Stimulated activated CD4-positive, alpha-beta T cell treated with anti-CD3 and anti-CD28 coated beads, TNF-alpha, amount 100 ng/mL, for 48 hours (primary cell): ENCODE measurements at regions not wholly inside any gene's neighbourhood (a gene's known extent, or its start where the extent isn't known, plus 50 kb on each side); places are given as distances from the start of the nearest gene placed in this dataset.
"Not testable (repeated sequence)": the region's sequence is repeated elsewhere in the genome, so short reads cannot be mapped to it uniquely, and the experiment has no call there.

Experiments used
- DNase-seq, 3 donors: peaks; one replicate each; pipeline ENCODE4 v3.0.0-alpha.2; 2020; ENCODE audit warnings: low read depth in 3 of 3

GRCh38 chr12:58419905-58420304, 478.5 kb downstream of the ATP23 start:
- DNase-seq, result no peak

- DNase-seq, result no peak
Measured at GRCh38 chr12:58420503-58420902, 479.1 kb downstream of the ATP23 start.

GRCh38 chr12:58421990-58422389, 480.6 kb downstream of the ATP23 start:
- DNase-seq, result no peak

GRCh38 chr12:58424735-58425392, 483.5 kb downstream of the ATP23 start:
- DNase-seq, result no peak

- peak in 2 of 3 donors; percentile 2 to 4 for DNase-seq
Measured at GRCh38 chr12:58425481-58426392, 484.4 kb downstream of the ATP23 start.

GRCh38 chr12:58426437-58426836, 485.1 kb downstream of the ATP23 start:
- DNase-seq, result not testable (repeated sequence)

GRCh38 chr12:58433959-58434358, 486.3 kb downstream of the LRIG3 start:
- no peak for DNase-seq

- no peak for DNase-seq
Measured at GRCh38 chr12:58434726-58435125, 485.6 kb downstream of the LRIG3 start.

- DNase-seq, result no peak
Measured at GRCh38 chr12:58435647-58436046, 484.7 kb downstream of the LRIG3 start.

- no peak for DNase-seq
Measured at GRCh38 chr12:58441483-58441882, 478.8 kb downstream of the LRIG3 start.

- no peak for DNase-seq
Measured at GRCh38 chr12:58443273-58443980, 476.9 kb downstream of the LRIG3 start.

- DNase-seq, result no peak
Measured at GRCh38 chr12:58443981-58444371, 476.3 kb downstream of the LRIG3 start.

- no peak for DNase-seq
Measured at GRCh38 chr12:58450868-58451482, 469.3 kb downstream of the LRIG3 start.

- no peak for DNase-seq
Measured at GRCh38 chr12:58452546-58452945, 467.8 kb downstream of the LRIG3 start.

GRCh38 chr12:58453306-58453705, 467.0 kb downstream of the LRIG3 start:
- no peak for DNase-seq

- DNase-seq, result no peak
Measured at GRCh38 chr12:58455136-58455535, 465.2 kb downstream of the LRIG3 start.

GRCh38 chr12:58458102-58458501, 462.2 kb downstream of the LRIG3 start:
- DNase-seq, result no peak

GRCh38 chr12:58459191-58459590, 461.1 kb downstream of the LRIG3 start:
- DNase-seq, result no peak

GRCh38 chr12:58463051-58463450, 457.3 kb downstream of the LRIG3 start:
- no peak for DNase-seq

GRCh38 chr12:58465418-58465817, 454.9 kb downstream of the LRIG3 start:
- DNase-seq, result no peak

GRCh38 chr12:58470266-58471010, 449.9 kb downstream of the LRIG3 start:
- DNase-seq, result no peak
